OCI-LY1 (cell line): ENCODE measurements at regions not wholly inside any gene's neighbourhood (a gene's known extent, or its start where the extent isn't known, plus 50 kb on each side); places are given as distances from the start of the nearest gene placed in this dataset.

Experiments
- CTCF ChIP-seq: fragments of 200-600 bp; sonication (generic), shearing (Covaris generic); IDR thresholded peaks from 2 replicates; pipeline ENCODE4 v1.5.1; 2017; ENCODE audit warnings: mild to moderate bottlenecking, antibody characterized with exemption, low read length, moderate library complexity, mixed read lengths
- EZH2 ChIP-seq: fragments of 200-600 bp; sonication (generic), shearing (Covaris generic); IDR thresholded peaks from 2 replicates; pipeline ENCODE4 v1.8.0; 2017; ENCODE audit warnings: borderline replicate concordance, mixed run types, mild to moderate bottlenecking, antibody characterized with exemption, low read length, moderate library complexity, mixed read lengths

GRCh38 chr6:168155193-168155592, 76.2 kb upstream of the FRMD1 start:
- no peak for TF ChIP-seq CTCF
- TF ChIP-seq EZH2, result no peak
